Panc1 (cell line): ENCODE measurements at regions not wholly inside any gene's neighbourhood (a gene's known extent, or its start where the extent isn't known, plus 50 kb on each side); places are given as distances from the start of the nearest gene placed in this dataset.

Experiments used
- ATAC-seq: fragments of 200-7000 bp; cut with Tn5 transposase; 2 replicates; pipeline ENCODE4 v1.9.1; 2020; ENCODE audit warnings: mild to moderate bottlenecking, moderate library complexity
- BruUV-seq: library from RNA; stranded (reverse); fragments of 400-500 nt; replicated peaks from 2 replicates; lab custom pipeline; 2021; lab: Mats Ljungman, UMichigan
- CTCF ChIA-PET: fragments of 300-600 bp; sonication (Branson Sonifier 250); formaldehyde crosslinking; loops from one replicate; lab custom pipeline; 2022; ENCODE audit warnings: antibody characterized with exemption; lab: Charles Lee
- POLR2A ChIA-PET: fragments of 300-600 bp; sonication (Branson Sonifier 250); formaldehyde crosslinking; loops from one replicate; lab custom pipeline; 2022; ENCODE audit warnings: antibody characterized with exemption; lab: Charles Lee
- DNase-seq: peaks from one replicate; pipeline ENCODE4 v3.0.0-alpha.2; 2010; ENCODE audit warnings: low read depth, low spot score
- H3K27ac ChIP-seq: 2 replicates; pipeline ENCODE4 v1.5.1; 2011; ENCODE audit warnings: mild to moderate bottlenecking, low read length, inconsistent platforms
- H3K27me3 ChIP-seq: fragments of 200-500 bp; sonication (Bioruptor generic); 2 replicates; pipeline ENCODE4 v1.6.0; 2014; ENCODE audit warnings: low read length, inconsistent platforms; ENCODE audit not compliant: control insufficient read depth, insufficient read depth
- H3K36me3 ChIP-seq: fragments of 200-500 bp; sonication (Bioruptor generic); 2 replicates; pipeline ENCODE4 v1.5.1; 2014; ENCODE audit warnings: inconsistent platforms, mild to moderate bottlenecking, low read length, moderate library complexity; ENCODE audit not compliant: control insufficient read depth, insufficient read depth
- H3K4me1 ChIP-seq: 2 replicates; pipeline ENCODE4 v1.5.1; 2011; ENCODE audit warnings: inconsistent platforms, mild to moderate bottlenecking, low read length, moderate library complexity; ENCODE audit not compliant: control insufficient read depth, insufficient read depth
- H3K4me3 ChIP-seq, 2 experiments: 2 replicates each; pipeline ENCODE4 v1.5.1; 2011 to 2012; ENCODE audit warnings: low read depth in 2 of 2, low read length in 2 of 2, mild to moderate bottlenecking in 2 of 2, inconsistent platforms in 1 of 2, moderate library complexity in 1 of 2
- H3K9me3 ChIP-seq: fragments of 200-500 bp; sonication (Bioruptor generic); 2 replicates; pipeline ENCODE4 v1.5.1; 2014; ENCODE audit warnings: low read depth, mild to moderate bottlenecking, inconsistent platforms, low read length, moderate library complexity; ENCODE audit not compliant: control insufficient read depth, insufficient read depth
- POLR2AphosphoS5 ChIP-seq: IDR thresholded peaks from 2 replicates; pipeline ENCODE4 v1.6.1; 2012; ENCODE audit warnings: mild to moderate bottlenecking, low read depth, low read length, moderate library complexity
- SIN3A ChIP-seq: IDR thresholded peaks from 2 replicates; pipeline ENCODE4 v1.6.1; 2012; ENCODE audit warnings: low read depth, mild to moderate bottlenecking, low read length, moderate library complexity, borderline replicate concordance; ENCODE audit not compliant: insufficient read depth
- TCF7L2 ChIP-seq: IDR thresholded peaks from 2 replicates; pipeline ENCODE4 v1.6.1; 2011; ENCODE audit warnings: mild to moderate bottlenecking, low read depth, low read length, inconsistent platforms
- in situ Hi-C: cut with HindIII; loops from 2 replicates; pipeline ENCODE4 v1.10.0; 2016; ENCODE audit warnings: low sequenced_read_pairs, low pct_unique_long_range_greater_than_20kb
- intact Hi-C: fragments of 100-400 bp; cut with micrococcal nuclease; formaldehyde crosslinking; loops from one replicate; pipeline ENCODE4 v1.10.0; 2022; ENCODE audit not compliant: unreplicated experiment
- TF ChIP-seq, protein P1 (sequence below): fragments of 450-650 bp; IDR thresholded peaks from 2 replicates; pipeline ENCODE4 v1.5.1; 2017; ENCODE audit warnings: mild to moderate bottlenecking
- TF ChIP-seq, protein P2 (sequence below), 2 experiments: IDR thresholded peaks; 2 replicates each; pipeline ENCODE4 v1.6.1; 2011 to 2012; ENCODE audit warnings: low read depth in 2 of 2, control low read depth in 1 of 2, low read length in 1 of 2, mild to moderate bottlenecking in 1 of 2, moderate library complexity in 1 of 2; ENCODE audit not compliant: insufficient read depth in 1 of 2

DNA sequence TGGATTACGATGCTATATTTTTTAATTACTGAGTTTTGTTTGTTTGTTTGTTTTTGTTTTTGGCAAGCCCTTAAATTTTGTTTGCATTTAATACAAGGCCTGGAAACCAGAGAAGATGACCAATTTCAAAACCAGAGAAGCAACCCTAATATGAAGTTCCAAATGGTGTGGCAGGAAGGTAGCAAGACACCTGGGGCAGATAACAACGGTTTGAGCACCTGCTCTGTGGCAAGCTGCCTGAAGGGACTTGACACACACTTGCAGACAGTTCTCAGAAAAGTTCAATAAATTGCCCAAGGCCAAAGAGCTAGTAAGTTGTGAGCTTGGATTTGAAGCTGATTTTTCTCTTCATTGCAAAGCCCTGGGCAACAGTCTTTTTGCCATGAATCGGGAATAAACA, 151.2 kb upstream of the UBE2E1 start:
- ChIA-PET CTCF (no interaction called here), POLR2A (no interaction called here)
- TF ChIP-seq POLR2AphosphoS5 (no peak), TCF7L2 (no peak), SIN3A (no peak)
- TF ChIP-seq, protein P1, sequence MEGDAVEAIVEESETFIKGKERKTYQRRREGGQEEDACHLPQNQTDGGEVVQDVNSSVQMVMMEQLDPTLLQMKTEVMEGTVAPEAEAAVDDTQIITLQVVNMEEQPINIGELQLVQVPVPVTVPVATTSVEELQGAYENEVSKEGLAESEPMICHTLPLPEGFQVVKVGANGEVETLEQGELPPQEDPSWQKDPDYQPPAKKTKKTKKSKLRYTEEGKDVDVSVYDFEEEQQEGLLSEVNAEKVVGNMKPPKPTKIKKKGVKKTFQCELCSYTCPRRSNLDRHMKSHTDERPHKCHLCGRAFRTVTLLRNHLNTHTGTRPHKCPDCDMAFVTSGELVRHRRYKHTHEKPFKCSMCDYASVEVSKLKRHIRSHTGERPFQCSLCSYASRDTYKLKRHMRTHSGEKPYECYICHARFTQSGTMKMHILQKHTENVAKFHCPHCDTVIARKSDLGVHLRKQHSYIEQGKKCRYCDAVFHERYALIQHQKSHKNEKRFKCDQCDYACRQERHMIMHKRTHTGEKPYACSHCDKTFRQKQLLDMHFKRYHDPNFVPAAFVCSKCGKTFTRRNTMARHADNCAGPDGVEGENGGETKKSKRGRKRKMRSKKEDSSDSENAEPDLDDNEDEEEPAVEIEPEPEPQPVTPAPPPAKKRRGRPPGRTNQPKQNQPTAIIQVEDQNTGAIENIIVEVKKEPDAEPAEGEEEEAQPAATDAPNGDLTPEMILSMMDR, result no peak
- TF ChIP-seq, protein P2, sequence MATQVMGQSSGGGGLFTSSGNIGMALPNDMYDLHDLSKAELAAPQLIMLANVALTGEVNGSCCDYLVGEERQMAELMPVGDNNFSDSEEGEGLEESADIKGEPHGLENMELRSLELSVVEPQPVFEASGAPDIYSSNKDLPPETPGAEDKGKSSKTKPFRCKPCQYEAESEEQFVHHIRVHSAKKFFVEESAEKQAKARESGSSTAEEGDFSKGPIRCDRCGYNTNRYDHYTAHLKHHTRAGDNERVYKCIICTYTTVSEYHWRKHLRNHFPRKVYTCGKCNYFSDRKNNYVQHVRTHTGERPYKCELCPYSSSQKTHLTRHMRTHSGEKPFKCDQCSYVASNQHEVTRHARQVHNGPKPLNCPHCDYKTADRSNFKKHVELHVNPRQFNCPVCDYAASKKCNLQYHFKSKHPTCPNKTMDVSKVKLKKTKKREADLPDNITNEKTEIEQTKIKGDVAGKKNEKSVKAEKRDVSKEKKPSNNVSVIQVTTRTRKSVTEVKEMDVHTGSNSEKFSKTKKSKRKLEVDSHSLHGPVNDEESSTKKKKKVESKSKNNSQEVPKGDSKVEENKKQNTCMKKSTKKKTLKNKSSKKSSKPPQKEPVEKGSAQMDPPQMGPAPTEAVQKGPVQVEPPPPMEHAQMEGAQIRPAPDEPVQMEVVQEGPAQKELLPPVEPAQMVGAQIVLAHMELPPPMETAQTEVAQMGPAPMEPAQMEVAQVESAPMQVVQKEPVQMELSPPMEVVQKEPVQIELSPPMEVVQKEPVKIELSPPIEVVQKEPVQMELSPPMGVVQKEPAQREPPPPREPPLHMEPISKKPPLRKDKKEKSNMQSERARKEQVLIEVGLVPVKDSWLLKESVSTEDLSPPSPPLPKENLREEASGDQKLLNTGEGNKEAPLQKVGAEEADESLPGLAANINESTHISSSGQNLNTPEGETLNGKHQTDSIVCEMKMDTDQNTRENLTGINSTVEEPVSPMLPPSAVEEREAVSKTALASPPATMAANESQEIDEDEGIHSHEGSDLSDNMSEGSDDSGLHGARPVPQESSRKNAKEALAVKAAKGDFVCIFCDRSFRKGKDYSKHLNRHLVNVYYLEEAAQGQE (IDR thresholded peaks at IDR 0.05; ENCODE audit: insufficient read depth in 1 of 2, low read depth in 2 of 2, low read length in 1 of 2), result no peak
- in situ Hi-C loops (no loop called here), intact Hi-C loops (no loop called here)
- DNase-seq (no peak), ATAC-seq (no peak)
- peaks cover 15% of the 10 kb centered on the region for H3K4me1 ChIP-seq
- H3K9me3 ChIP-seq, result peaks cover 4% of the 10 kb centered on the region; the same call in 1 of the 2 replicates
- H3K27ac ChIP-seq, result peak overlapping the region; percentile 48; the same call in 1 of the 2 replicates
- H3K27me3 ChIP-seq, result no peaks in the 10 kb centered on the region
- BruUV-seq, result no TSS peak
- no peaks in the 10 kb centered on the region for H3K36me3 ChIP-seq
- no peak overlapping the region for H3K4me3 ChIP-seq

DNA sequence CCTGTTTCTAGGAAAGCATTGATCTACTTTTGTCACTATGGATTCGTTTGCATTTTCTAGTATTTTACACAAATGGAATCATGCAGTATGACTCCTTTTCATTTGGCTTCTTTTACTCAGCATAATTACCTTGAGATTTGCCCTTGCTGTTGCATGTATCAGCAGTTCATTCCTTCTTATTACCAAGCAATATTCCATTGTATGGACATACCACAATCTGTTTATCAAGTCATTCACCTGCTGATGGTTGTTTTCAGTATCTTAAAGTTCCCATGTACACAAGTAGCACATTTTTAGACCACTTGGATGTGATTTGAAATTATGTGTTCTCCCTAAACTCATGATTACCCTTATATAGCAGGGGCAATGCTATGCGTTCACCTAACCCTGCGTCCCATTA, 150.0 kb upstream of the UBE2E1 start:
- TF ChIP-seq POLR2AphosphoS5 (no peak), SIN3A (no peak), TCF7L2 (no peak)
- TF ChIP-seq, protein P2 (IDR thresholded peaks at IDR 0.05; ENCODE audit: insufficient read depth in 1 of 2, low read depth in 2 of 2, low read length in 1 of 2), result no peak
- TF ChIP-seq, protein P1, result no peak
- H3K4me3 ChIP-seq, result no peak overlapping the region
- peaks cover 11% of the 10 kb centered on the region for H3K4me1 ChIP-seq
- DNase-seq (no peak), ATAC-seq (no peak)
- H3K9me3 ChIP-seq, result peaks cover 4% of the 10 kb centered on the region; the same call in 1 of the 2 replicates
- in situ Hi-C loops (no loop called here), intact Hi-C loops (no loop called here)
- no peaks in the 10 kb centered on the region for H3K36me3 ChIP-seq
- BruUV-seq, result no TSS peak
- no peak overlapping the region for H3K27ac ChIP-seq
- H3K27me3 ChIP-seq, result no peaks in the 10 kb centered on the region
- ChIA-PET CTCF (no interaction called here), POLR2A (no interaction called here)
